H9 (cell line): ENCODE measurements at regions not wholly inside any gene's neighbourhood (a gene's known extent, or its start where the extent isn't known, plus 50 kb on each side); places are given as distances from the start of the nearest gene placed in this dataset.

Experiments
- DNase-seq: peaks from one replicate; pipeline ENCODE4 v3.0.0-alpha.2; 2017
- H2AFZ ChIP-seq: one replicate; pipeline ENCODE4 v1.6.1; 2013; ENCODE audit warnings: mild to moderate bottlenecking, low read length, control low read depth, moderate library complexity
- H2AK5ac ChIP-seq: 2 replicates; pipeline ENCODE4 v1.6.1; 2013; ENCODE audit warnings: low read length, control low read depth, mixed read lengths; ENCODE audit not compliant: insufficient read length
- H2BK120ac ChIP-seq: one replicate; pipeline ENCODE4 v1.6.1; 2013; ENCODE audit warnings: low read depth, mild to moderate bottlenecking, low read length, control low read depth, inconsistent platforms; ENCODE audit not compliant: poor library complexity, severe bottlenecking
- H2BK12ac ChIP-seq: 2 replicates; pipeline ENCODE4 v1.6.1; 2013; ENCODE audit warnings: low read length, control low read depth, mixed read lengths, low read depth; ENCODE audit not compliant: insufficient read length
- H2BK15ac ChIP-seq: 2 replicates; pipeline ENCODE4 v1.6.1; 2013; ENCODE audit warnings: low read depth, low read length, control low read depth
- H2BK20ac ChIP-seq: one replicate; pipeline ENCODE4 v1.6.1; 2013; ENCODE audit warnings: low read depth, mild to moderate bottlenecking, low read length, control low read depth, inconsistent platforms; ENCODE audit not compliant: poor library complexity, severe bottlenecking
- H2BK5ac ChIP-seq: 2 replicates; pipeline ENCODE4 v1.6.1; 2013; ENCODE audit warnings: low read length, control low read depth, mixed read lengths; ENCODE audit not compliant: insufficient read length
- H3K14ac ChIP-seq: 2 replicates; pipeline ENCODE4 v1.6.1; 2013; ENCODE audit warnings: low read length, control low read depth; ENCODE audit not compliant: insufficient read depth
- H3K18ac ChIP-seq: 2 replicates; pipeline ENCODE4 v1.6.1; 2013; ENCODE audit warnings: low read depth, mild to moderate bottlenecking, mixed read lengths, low read length, control low read depth; ENCODE audit not compliant: insufficient read length
- H3K23ac ChIP-seq: 2 replicates; pipeline ENCODE4 v1.6.1; 2013; ENCODE audit warnings: low read length, control low read depth, mixed read lengths, low read depth; ENCODE audit not compliant: insufficient read length
- H3K23me2 ChIP-seq: 2 replicates; pipeline ENCODE4 v1.6.1; 2013; ENCODE audit warnings: low read depth, mild to moderate bottlenecking, mixed read lengths, low read length, control low read depth; ENCODE audit not compliant: insufficient read length, poor library complexity, severe bottlenecking
- H3K27ac ChIP-seq: 2 replicates; pipeline ENCODE4 v1.5.1; 2013; ENCODE audit warnings: low read length, control low read depth, mixed read lengths, low read depth; ENCODE audit not compliant: insufficient read length
- H3K27me3 ChIP-seq: 2 replicates; pipeline ENCODE4 v1.6.1; 2013; ENCODE audit warnings: low read length, control low read depth, inconsistent platforms; ENCODE audit not compliant: insufficient read depth
- H3K4ac ChIP-seq: 2 replicates; pipeline ENCODE4 v1.6.1; 2013; ENCODE audit warnings: low read depth, mild to moderate bottlenecking, control low read depth, inconsistent platforms, low read length, moderate library complexity
- H3K4me1 ChIP-seq: 2 replicates; pipeline ENCODE4 v1.6.1; 2013; ENCODE audit warnings: low read length, control low read depth, inconsistent platforms; ENCODE audit not compliant: insufficient read depth
- H3K4me2 ChIP-seq: 2 replicates; pipeline ENCODE4 v1.6.1; 2013; ENCODE audit warnings: low read length, control low read depth, mixed read lengths; ENCODE audit not compliant: insufficient read length, insufficient read depth
- H3K56ac ChIP-seq: 2 replicates; pipeline ENCODE4 v1.6.1; 2013; ENCODE audit warnings: low read depth, mild to moderate bottlenecking, mixed read lengths, low read length, control low read depth; ENCODE audit not compliant: insufficient read length
- H3K79me1 ChIP-seq: 2 replicates; pipeline ENCODE4 v1.6.1; 2013; ENCODE audit warnings: low read depth, mild to moderate bottlenecking, moderate library complexity, low read length, control low read depth, inconsistent platforms; ENCODE audit not compliant: insufficient read depth, poor library complexity, severe bottlenecking
- H3K79me2 ChIP-seq: 2 replicates; pipeline ENCODE4 v1.6.1; 2013; ENCODE audit warnings: low read length, control low read depth, inconsistent platforms; ENCODE audit not compliant: insufficient read depth
- H3K9ac ChIP-seq: 2 replicates; pipeline ENCODE4 v1.6.1; 2013; ENCODE audit warnings: low read length, control low read depth, mixed read lengths; ENCODE audit not compliant: insufficient read length; ENCODE audit errors: extremely low read depth
- H3K9me3 ChIP-seq: one replicate; pipeline ENCODE4 v1.6.1; 2013; ENCODE audit warnings: low read depth, low read length, inconsistent platforms; ENCODE audit not compliant: control insufficient read depth
- H3T11ph ChIP-seq: one replicate; pipeline ENCODE4 v1.6.1; 2013; ENCODE audit warnings: mild to moderate bottlenecking, low read length, control low read depth, inconsistent platforms
- H4K20me1 ChIP-seq: one replicate; pipeline ENCODE4 v1.6.1; 2013; ENCODE audit not compliant: control insufficient read depth, insufficient read length, insufficient read depth
- H4K5ac ChIP-seq: 2 replicates; pipeline ENCODE4 v1.6.1; 2013; ENCODE audit warnings: low read depth, mild to moderate bottlenecking, mixed read lengths, low read length, control low read depth; ENCODE audit not compliant: insufficient read length
- H4K8ac ChIP-seq: replicated peaks from 2 replicates; pipeline ENCODE4 v1.6.1; 2013; ENCODE audit warnings: low read length, control low read depth, mixed read lengths, low read depth; ENCODE audit not compliant: insufficient read length
- H4K91ac ChIP-seq: 2 replicates; pipeline ENCODE4 v1.6.1; 2013; ENCODE audit warnings: low read depth, mild to moderate bottlenecking, moderate library complexity, mixed read lengths, low read length, control low read depth; ENCODE audit not compliant: insufficient read length
- H3K27ac Mint-ChIP-seq, 3 experiments: 2 replicates in 2 of 3; 3 replicates in 1 of 3; pipeline ENCODE4 v1.8.0; 2020 to 2021; ENCODE audit warnings: mixed read lengths in 3 of 3, mild to moderate bottlenecking in 1 of 3, moderate library complexity in 1 of 3
- H3K27me3 Mint-ChIP-seq: 2 replicates; pipeline ENCODE4 v1.8.0; 2021; ENCODE audit warnings: low read depth, mild to moderate bottlenecking, moderate library complexity, mixed read lengths
- H3K36me3 Mint-ChIP-seq, 3 experiments: 2 replicates in 2 of 3; 3 replicates in 1 of 3; pipeline ENCODE4 v1.8.0; 2020 to 2021; ENCODE audit warnings: low read depth in 3 of 3, mixed read lengths in 3 of 3; ENCODE audit not compliant: insufficient read depth in 1 of 3
- H3K4me1 Mint-ChIP-seq, 2 experiments: 2 replicates each; pipeline ENCODE4 v1.8.0; 2020; ENCODE audit warnings: mixed read lengths in 2 of 2
- H3K4me3 Mint-ChIP-seq, 2 experiments: 2 replicates in 1 of 2; 3 replicates in 1 of 2; pipeline ENCODE4 v1.8.0; 2020 to 2021; ENCODE audit warnings: mild to moderate bottlenecking in 2 of 2, mixed read lengths in 2 of 2, moderate library complexity in 1 of 2
- H3K9me3 Mint-ChIP-seq, 2 experiments: 2 replicates in 1 of 2; 3 replicates in 1 of 2; pipeline ENCODE4 v1.8.0; 2020; ENCODE audit warnings: mild to moderate bottlenecking in 2 of 2, mixed read lengths in 2 of 2, moderate library complexity in 1 of 2
- CTCF ChIP-seq: fragments of 200-600 bp; sonication (generic); conservative IDR thresholded peaks from 3 replicates; pipeline ENCODE4 v1.8.0; 2021; ENCODE audit warnings: antibody characterized with exemption, mild to moderate bottlenecking
- WGBS: extraction: QIAGEN DNeasy Blood & Tissue Kit; methylation state at CpG from one replicate; pipeline ENCODE4 v1.1.7; 2013; ENCODE audit warnings: missing lambda C conversion rate, low lambda C conversion rate, mixed read lengths; ENCODE audit not compliant: insufficient read length; ENCODE audit errors: extremely low coverage; 5-methylcytosine and 5-hydroxymethylcytosine counted together

- Histone ChIP-seq H3K4ac (no peak overlapping the region), H3K4me2 (no peak overlapping the region), H3K9ac (no peak overlapping the region), H3K79me2 (no peaks in the 10 kb centered on the region), H3K27me3 (peaks cover 2% of the 10 kb centered on the region; the same call in 1 of the 2 replicates), H3K79me1 (no peaks in the 10 kb centered on the region), H3K56ac (no peak overlapping the region), H2AK5ac (no peak overlapping the region), H3T11ph (no peak overlapping the region), H4K8ac (no peak overlapping the region), H3K23ac (no peak overlapping the region), H3K4me1 (no peaks in the 10 kb centered on the region), H4K5ac (no peak overlapping the region), H2AFZ (no peak overlapping the region), H2BK12ac (no peak overlapping the region), H3K18ac (no peak overlapping the region), H4K91ac (no peak overlapping the region), H2BK20ac (no peak overlapping the region), H2BK15ac (no peak overlapping the region), H2BK120ac (no peak overlapping the region), H3K14ac (no peak overlapping the region), H4K20me1 (no peaks in the 10 kb centered on the region), H3K9me3 (no peaks in the 10 kb centered on the region), H3K27ac (no peak overlapping the region), H3K23me2 (no peaks in the 10 kb centered on the region), H2BK5ac (no peak overlapping the region)
- DNase-seq: no peak
- TF ChIP-seq CTCF: no peak
- Mint-ChIP-seq H3K9me3 (no peaks in the 10 kb centered on the region), H3K27me3 (peaks cover 79% of the 10 kb centered on the region), H3K4me1 (peaks cover 10 to 28% of the 10 kb centered on the region in 2 experiments), H3K4me3 (no peak overlapping the region), H3K27ac (no peak overlapping the region; a peak in 1 of 7 replicates), H3K36me3 (no peaks in the 10 kb centered on the region)
- WGBS: no CpG with 5 or more reads among the region's 1 CpG
Measured at GRCh38 chr2:9144046-9144445, 62.6 kb upstream of the ASAP2 start.
